H1 (cell line): ENCODE measurements at regions not wholly inside any gene's neighbourhood (a gene's known extent, or its start where the extent isn't known, plus 50 kb on each side); places are given as distances from the start of the nearest gene placed in this dataset.

ENCODE experiments used
- CTCF ChIA-PET: fragments of 300-600 bp; sonication (Branson Sonifier 250); formaldehyde crosslinking; loops from one replicate; lab custom pipeline; 2021; ENCODE audit not compliant: partially characterized antibody; lab: Charles Lee
- POLR2A ChIA-PET: fragments of 300-600 bp; sonication (Branson Sonifier 250); formaldehyde crosslinking; loops from one replicate; lab custom pipeline; 2021; ENCODE audit warnings: inconsistent platforms; ENCODE audit not compliant: partially characterized antibody; lab: Charles Lee
- DNase-seq, 2 experiments: peaks; one replicate each; pipeline versions ENCODE4 v3.0.0 to v3.0.0-alpha.2; 2010 to 2022; ENCODE audit warnings: low spot score in 2 of 2, low read depth in 1 of 2, mixed read lengths in 1 of 2
- FAIRE-seq: peaks from 2 replicates; lab custom pipeline; 2011; peaks lifted over from hg19 to GRCh38; lab: Jason Lieb, UNC
- H2AFZ ChIP-seq: 2 replicates; pipeline ENCODE4 v1.8.1; 2012; ENCODE audit warnings: low read length, inconsistent platforms
- H2AK5ac ChIP-seq: 2 replicates; pipeline ENCODE4 v1.6.1; 2013; ENCODE audit warnings: low read depth, low read length
- H2BK120ac ChIP-seq: replicated peaks from 2 replicates; pipeline ENCODE3; 2013; ENCODE audit warnings: low read depth, low read length, inconsistent platforms
- H2BK12ac ChIP-seq: 2 replicates; pipeline ENCODE4 v1.6.1; 2013; ENCODE audit warnings: low read depth, low read length
- H2BK15ac ChIP-seq: 2 replicates; pipeline ENCODE4 v1.6.1; 2013; ENCODE audit warnings: low read length
- H2BK20ac ChIP-seq: 2 replicates; pipeline ENCODE4 v1.6.1; 2013; ENCODE audit warnings: low read length
- H2BK5ac ChIP-seq: 2 replicates; pipeline ENCODE4 v1.6.1; 2013; ENCODE audit warnings: low read depth, low read length
- H3K14ac ChIP-seq: 2 replicates; pipeline ENCODE4 v1.6.1; 2013; ENCODE audit warnings: inconsistent platforms; ENCODE audit not compliant: insufficient read length
- H3K18ac ChIP-seq: 2 replicates; pipeline ENCODE4 v1.6.1; 2013; ENCODE audit warnings: low read length; ENCODE audit errors: extremely low read depth
- H3K23ac ChIP-seq: 2 replicates; pipeline ENCODE4 v1.6.1; 2013; ENCODE audit warnings: inconsistent platforms; ENCODE audit not compliant: insufficient read length
- H3K23me2 ChIP-seq: 2 replicates; pipeline ENCODE4 v1.6.1; 2013; ENCODE audit warnings: low read depth, low read length
- H3K27ac ChIP-seq: 2 replicates; pipeline ENCODE4 v1.6.1; 2011; ENCODE audit warnings: low read depth, low read length, inconsistent platforms
- H3K27me3 ChIP-seq, 4 experiments: replicated peaks in 1 of 4; 1 replicate in 1 of 4; 2 replicates in 3 of 4; pipeline versions ENCODE4 v1.6.1 to v1.8.1; 2011 to 2013; ENCODE audit warnings: low read length in 3 of 4, mild to moderate bottlenecking in 3 of 4, inconsistent platforms in 2 of 4, mixed read lengths in 2 of 4, moderate library complexity in 1 of 4; ENCODE audit not compliant: control insufficient read depth in 3 of 4, insufficient read depth in 3 of 4; ENCODE audit errors: extremely low read depth in 1 of 4
- H3K36me3 ChIP-seq, 4 experiments: 2 replicates each; pipeline versions ENCODE4 v1.6.1 to v1.8.1; 2011 to 2013; ENCODE audit warnings: mild to moderate bottlenecking in 4 of 4, low read length in 3 of 4, moderate library complexity in 2 of 4, control low read depth in 1 of 4, inconsistent platforms in 1 of 4; ENCODE audit not compliant: insufficient read depth in 4 of 4, control insufficient read depth in 2 of 4
- H3K4ac ChIP-seq: replicated peaks from 2 replicates; pipeline ENCODE3; 2013; ENCODE audit warnings: low read length, low read depth, mixed read lengths, inconsistent platforms; ENCODE audit not compliant: insufficient read length
- H3K4me1 ChIP-seq, 4 experiments: replicated peaks in 1 of 4; 1 replicate in 1 of 4; 2 replicates in 3 of 4; pipeline versions ENCODE4 v1.6.1 to v1.8.1; 2011 to 2013; ENCODE audit warnings: low read length in 3 of 4, inconsistent platforms in 2 of 4, mixed read lengths in 1 of 4; ENCODE audit not compliant: insufficient read depth in 4 of 4, control insufficient read depth in 3 of 4
- H3K4me2 ChIP-seq, 2 experiments: 2 replicates each; pipeline versions ENCODE4 v1.6.1 to v1.8.1; 2011 to 2013; ENCODE audit warnings: low read depth in 2 of 2, low read length in 2 of 2, control low read depth in 1 of 2, inconsistent platforms in 1 of 2, mild to moderate bottlenecking in 1 of 2; ENCODE audit not compliant: insufficient read depth in 1 of 2
- H3K4me3 ChIP-seq, 4 experiments: fragments of 200-600, 300-600 bp in 1 of 4; sonication (generic), shearing (Covaris generic), sonication (Bioruptor Twin) in 1 of 4; 2 replicates each; pipeline versions ENCODE4 v1.5.1 to v1.8.1; 2011 to 2016; ENCODE audit warnings: low read length in 4 of 4, low read depth in 3 of 4, control low read depth in 2 of 4, inconsistent platforms in 2 of 4, mild to moderate bottlenecking in 2 of 4, mixed read lengths in 1 of 4, moderate library complexity in 1 of 4; ENCODE audit not compliant: insufficient read depth in 2 of 4; ENCODE audit errors: extremely low read depth in 1 of 4
- H3K56ac ChIP-seq: replicated peaks from 2 replicates; pipeline ENCODE3; 2013; ENCODE audit warnings: low read depth, mild to moderate bottlenecking, mixed read lengths, low read length, inconsistent platforms; ENCODE audit not compliant: insufficient read length
- H3K79me1 ChIP-seq: 2 replicates; pipeline ENCODE4 v1.6.1; 2013; ENCODE audit warnings: low read depth, low read length, control low read depth
- H3K79me2 ChIP-seq, 2 experiments: 2 replicates each; pipeline versions ENCODE4 v1.6.1 to v1.8.1; 2012 to 2013; ENCODE audit warnings: low read length in 2 of 2, mild to moderate bottlenecking in 2 of 2, inconsistent platforms in 1 of 2; ENCODE audit not compliant: insufficient read depth in 2 of 2, control insufficient read depth in 1 of 2
- H3K9ac ChIP-seq, 4 experiments: replicated peaks in 1 of 4; 1 replicate in 1 of 4; 2 replicates in 3 of 4; pipeline versions ENCODE4 v1.6.1 to v1.8.1; 2011 to 2013; ENCODE audit warnings: low read depth in 3 of 4, low read length in 3 of 4, control low read depth in 2 of 4, mild to moderate bottlenecking in 2 of 4, moderate library complexity in 2 of 4, inconsistent platforms in 1 of 4; ENCODE audit errors: extremely low read depth in 1 of 4
- H3K9me3 ChIP-seq, 2 experiments: 2 replicates each; pipeline versions ENCODE4 v1.6.1 to v1.8.1; 2012 to 2013; ENCODE audit warnings: mild to moderate bottlenecking in 2 of 2, moderate library complexity in 2 of 2, control low read depth in 1 of 2, inconsistent platforms in 1 of 2, low read depth in 1 of 2, low read length in 1 of 2, mixed read lengths in 1 of 2; ENCODE audit not compliant: insufficient read depth in 2 of 2
- H4K20me1 ChIP-seq, 2 experiments: replicated peaks in 1 of 2; 2 replicates each; pipeline versions ENCODE3 to v1.8.1; 2011 to 2013; ENCODE audit warnings: inconsistent platforms in 2 of 2, low read length in 2 of 2, mild to moderate bottlenecking in 1 of 2; ENCODE audit not compliant: insufficient read depth in 2 of 2, control insufficient read depth in 1 of 2
- H4K5ac ChIP-seq: 2 replicates; pipeline ENCODE4 v1.6.1; 2013; ENCODE audit warnings: low read length, low read depth, mixed read lengths, inconsistent platforms; ENCODE audit not compliant: insufficient read length
- H4K8ac ChIP-seq: 2 replicates; pipeline ENCODE4 v1.8.0; 2013; ENCODE audit warnings: mild to moderate bottlenecking, moderate library complexity, low read length, inconsistent platforms; ENCODE audit not compliant: insufficient read depth; ENCODE audit errors: extremely low read depth
- H4K91ac ChIP-seq: replicated peaks from 2 replicates; pipeline ENCODE3; 2013; ENCODE audit warnings: low read length, mixed read lengths, inconsistent platforms; ENCODE audit not compliant: insufficient read length
- EGR1 ChIP-seq: IDR thresholded peaks from 2 replicates; pipeline ENCODE4 v1.6.1; 2011; ENCODE audit warnings: low read depth, low read length, borderline replicate concordance
- GTF2F1 ChIP-seq: IDR thresholded peaks from 2 replicates; pipeline ENCODE4 v1.6.1; 2012; ENCODE audit warnings: low read depth, low read length, improper control_type of control experiment, borderline replicate concordance
- HDAC6 ChIP-seq: IDR thresholded peaks from one replicate; pipeline ENCODE4 v1.7.1; 2012; ENCODE audit warnings: low read depth, mild to moderate bottlenecking, inconsistent platforms, low read length, moderate library complexity
- NRF1 ChIP-seq: IDR thresholded peaks from 2 replicates; pipeline ENCODE4 v1.6.1; 2011; ENCODE audit warnings: mild to moderate bottlenecking, low read depth, low read length, improper control_type of control experiment
- SAP30 ChIP-seq: fragments of 300-600 bp; sonication (generic); IDR thresholded peaks from 2 replicates; pipeline ENCODE4 v1.7.1; 2012; ENCODE audit warnings: low read length, moderate library complexity, mild to moderate bottlenecking, inconsistent platforms; ENCODE audit not compliant: insufficient read depth, insufficient replicate concordance
- SIN3A ChIP-seq, 2 experiments: IDR thresholded peaks in 1 of 2; conservative IDR thresholded peaks in 1 of 2; 2 replicates each; pipeline ENCODE4 v1.6.1; 2011 to 2012; ENCODE audit warnings: low read length in 2 of 2, improper control_type of control experiment in 1 of 2, low read depth in 1 of 2, mild to moderate bottlenecking in 1 of 2
- SIX5 ChIP-seq: IDR thresholded peaks from 2 replicates; pipeline ENCODE4 v1.6.1; 2011; ENCODE audit warnings: mild to moderate bottlenecking, low read depth, low read length
- SP2 ChIP-seq: IDR thresholded peaks from 2 replicates; pipeline ENCODE4 v1.6.1; 2012; ENCODE audit warnings: mild to moderate bottlenecking, low read length, inconsistent platforms
- SRF ChIP-seq: IDR thresholded peaks from 2 replicates; pipeline ENCODE4 v1.6.1; 2011; ENCODE audit warnings: mild to moderate bottlenecking, low read depth, low read length, moderate library complexity
- YY1 ChIP-seq: IDR thresholded peaks from 2 replicates; pipeline ENCODE4 v1.6.1; 2011; ENCODE audit warnings: low read depth, mild to moderate bottlenecking, low read length
- WGBS, 2 experiments: shearing (Covaris generic) in 1 of 2; methylation state at CpG; one replicate each; pipeline versions ENCODE4 v1.1.6 to v1.1.7; 2013 to 2015; ENCODE audit warnings: low lambda C conversion rate in 2 of 2, mixed read lengths in 2 of 2, inconsistent platforms in 1 of 2, low coverage in 1 of 2, missing lambda C conversion rate in 1 of 2; ENCODE audit not compliant: insufficient replicate concordance in 2 of 2, insufficient coverage in 1 of 2, insufficient read length in 1 of 2; ENCODE audit errors: extremely low coverage in 1 of 2, missing lambda C conversion rate in 1 of 2; 5-methylcytosine and 5-hydroxymethylcytosine counted together
- TF ChIP-seq, protein P1 (sequence below), 3 experiments: IDR thresholded peaks; 1 replicate in 2 of 3; 2 replicates in 1 of 3; pipeline versions ENCODE4 v1.5.1 to v1.6.1; 2011; ENCODE audit warnings: low read length in 3 of 3, mild to moderate bottlenecking in 3 of 3, inconsistent platforms in 2 of 3, low read depth in 1 of 3, moderate library complexity in 1 of 3; ENCODE audit not compliant: insufficient read depth in 1 of 3; ENCODE audit errors: control extremely low read depth in 1 of 3
- TF ChIP-seq, protein P2 (sequence below): IDR thresholded peaks from 2 replicates; pipeline ENCODE4 v1.6.1; 2012; ENCODE audit warnings: inconsistent platforms

- H3K23me2 ChIP-seq = no peaks in the 10 kb centered on the region
- no peaks in the 10 kb centered on the region for H3K79me1 ChIP-seq
- no peak overlapping the region for H2BK5ac ChIP-seq
- H3K27me3 ChIP-seq = no peaks in the 10 kb centered on the region; a peak in 1 of 7 replicates
- no peak overlapping the region for H4K91ac ChIP-seq
- no peaks in the 10 kb centered on the region for H4K20me1 ChIP-seq
- H3K18ac ChIP-seq = no peak overlapping the region
- no peak overlapping the region for H3K4me2 ChIP-seq
- H3K23ac ChIP-seq = no peak overlapping the region
- DNase-seq (no peak), FAIRE-seq (no peak)
- H2BK15ac ChIP-seq = no peak overlapping the region
- no peak overlapping the region for H2AFZ ChIP-seq
- H3K27ac ChIP-seq = no peak overlapping the region
- H2BK20ac ChIP-seq = no peak overlapping the region
- no peak overlapping the region for H2BK120ac ChIP-seq
- H3K14ac ChIP-seq = no peak overlapping the region
- no peaks in the 10 kb centered on the region for H3K79me2 ChIP-seq
- H2AK5ac ChIP-seq = no peak overlapping the region
- no peak overlapping the region for H3K4ac ChIP-seq
- H3K36me3 ChIP-seq = no peaks in the 10 kb centered on the region
- H3K4me1 ChIP-seq = peaks cover 0 to 9% (median 4%) of the 10 kb centered on the region in 4 experiments; a peak in 3 of 7 replicates
- no peak overlapping the region for H3K9ac ChIP-seq
- POLR2A ChIA-PET = no interaction called here
- no peak overlapping the region for H2BK12ac ChIP-seq
- WGBS, 2 experiments = 87% methylated on average over 3 of the region's 3 CpGs; no CpG with 5 or more reads in 1 of the 2 experiments
- no peak overlapping the region for H4K8ac ChIP-seq
- no peaks in the 10 kb centered on the region for H3K9me3 ChIP-seq
- CTCF ChIA-PET = interaction anchor here (1.0 kb wide), 1 partner anchor 22 kb away, joined by 3 read pairs; no protein-coding TSS in a partner anchor
- H3K4me3 ChIP-seq = no peak overlapping the region
- no peak overlapping the region for H4K5ac ChIP-seq
- no peak overlapping the region for H3K56ac ChIP-seq
- no peak for TF ChIP-seq SIX5
- TF ChIP-seq SIN3A (conservative IDR thresholded peaks at IDR 0.05 in 1 of 2, IDR thresholded peaks at IDR 0.05 in 1 of 2; ENCODE audit: low read depth in 1 of 2, low read length in 2 of 2) = no peak
- no peak for TF ChIP-seq SP2
- TF ChIP-seq YY1 = no peak
- no peak for TF ChIP-seq SAP30
- TF ChIP-seq, protein P1, sequence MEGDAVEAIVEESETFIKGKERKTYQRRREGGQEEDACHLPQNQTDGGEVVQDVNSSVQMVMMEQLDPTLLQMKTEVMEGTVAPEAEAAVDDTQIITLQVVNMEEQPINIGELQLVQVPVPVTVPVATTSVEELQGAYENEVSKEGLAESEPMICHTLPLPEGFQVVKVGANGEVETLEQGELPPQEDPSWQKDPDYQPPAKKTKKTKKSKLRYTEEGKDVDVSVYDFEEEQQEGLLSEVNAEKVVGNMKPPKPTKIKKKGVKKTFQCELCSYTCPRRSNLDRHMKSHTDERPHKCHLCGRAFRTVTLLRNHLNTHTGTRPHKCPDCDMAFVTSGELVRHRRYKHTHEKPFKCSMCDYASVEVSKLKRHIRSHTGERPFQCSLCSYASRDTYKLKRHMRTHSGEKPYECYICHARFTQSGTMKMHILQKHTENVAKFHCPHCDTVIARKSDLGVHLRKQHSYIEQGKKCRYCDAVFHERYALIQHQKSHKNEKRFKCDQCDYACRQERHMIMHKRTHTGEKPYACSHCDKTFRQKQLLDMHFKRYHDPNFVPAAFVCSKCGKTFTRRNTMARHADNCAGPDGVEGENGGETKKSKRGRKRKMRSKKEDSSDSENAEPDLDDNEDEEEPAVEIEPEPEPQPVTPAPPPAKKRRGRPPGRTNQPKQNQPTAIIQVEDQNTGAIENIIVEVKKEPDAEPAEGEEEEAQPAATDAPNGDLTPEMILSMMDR (IDR thresholded peaks at IDR 0.05; ENCODE audit: control extremely low read depth in 1 of 3, insufficient read depth in 1 of 3, low read depth in 1 of 3, low read length in 3 of 3) = no peak
- no peak for TF ChIP-seq EGR1
- TF ChIP-seq GTF2F1 = no peak
- TF ChIP-seq, protein P2, sequence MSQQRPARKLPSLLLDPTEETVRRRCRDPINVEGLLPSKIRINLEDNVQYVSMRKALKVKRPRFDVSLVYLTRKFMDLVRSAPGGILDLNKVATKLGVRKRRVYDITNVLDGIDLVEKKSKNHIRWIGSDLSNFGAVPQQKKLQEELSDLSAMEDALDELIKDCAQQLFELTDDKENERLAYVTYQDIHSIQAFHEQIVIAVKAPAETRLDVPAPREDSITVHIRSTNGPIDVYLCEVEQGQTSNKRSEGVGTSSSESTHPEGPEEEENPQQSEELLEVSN = no peak
- TF ChIP-seq NRF1 = no peak
- no peak for TF ChIP-seq HDAC6
- TF ChIP-seq SRF = no peak
These were observed 471.6 kb downstream of the DTHD1 start for GRCh38 chr4:36753048-36753447.
